ENCODE measurements at regions not wholly inside any gene's neighbourhood (a gene's known extent, or its start where the extent isn't known, plus 50 kb on each side); places are given as distances from the start of the nearest gene placed in this dataset.

GRCh38 chr17:34869641-34870040 lies 91.6 kb downstream of the CCT6B start:
- TF ChIP-seq ATF3 (IDR thresholded peaks at IDR 0.05) (no peak), CTCF (IDR thresholded peaks at IDR 0.05; ENCODE audit: low read depth, low read length, missing input control) (no peak), RXRA (IDR thresholded peaks at IDR 0.05) (no peak), RAD21 (IDR thresholded peaks at IDR 0.05) (no peak), MAX (IDR thresholded peaks at IDR 0.05) (no peak), YY1 (IDR thresholded peaks at IDR 0.05) (no peak), SP1 (IDR thresholded peaks at IDR 0.05) (no peak), REST (IDR thresholded peaks at IDR 0.05) (no peak), FOXA1 (IDR thresholded peaks at IDR 0.05) (no peak), GABPA (IDR thresholded peaks at IDR 0.05 in 1 of 2, conservative IDR thresholded peaks at IDR 0.05 in 1 of 2) (no peak), JUND (IDR thresholded peaks at IDR 0.05) (no peak)
